HFF-Myc (cell line): ENCODE measurements at regions not wholly inside any gene's neighbourhood (a gene's known extent, or its start where the extent isn't known, plus 50 kb on each side); places are given as distances from the start of the nearest gene placed in this dataset.

ENCODE experiments used
- DNase-seq: peaks from one replicate; pipeline ENCODE4 v3.0.0-alpha.2; 2011; ENCODE audit warnings: low read depth; ENCODE audit errors: extremely low read depth
- H3K4me3 ChIP-seq: replicated peaks from 2 replicates; pipeline ENCODE4 v1.5.1; 2011; ENCODE audit warnings: low read depth, mild to moderate bottlenecking, control low read depth, low read length
- TF ChIP-seq, protein P1 (sequence below): IDR thresholded peaks from 2 replicates; pipeline ENCODE4 v1.5.1; 2012; ENCODE audit warnings: mild to moderate bottlenecking, low read depth, low read length, control low read depth; ENCODE audit errors: missing control alignments

DNA sequence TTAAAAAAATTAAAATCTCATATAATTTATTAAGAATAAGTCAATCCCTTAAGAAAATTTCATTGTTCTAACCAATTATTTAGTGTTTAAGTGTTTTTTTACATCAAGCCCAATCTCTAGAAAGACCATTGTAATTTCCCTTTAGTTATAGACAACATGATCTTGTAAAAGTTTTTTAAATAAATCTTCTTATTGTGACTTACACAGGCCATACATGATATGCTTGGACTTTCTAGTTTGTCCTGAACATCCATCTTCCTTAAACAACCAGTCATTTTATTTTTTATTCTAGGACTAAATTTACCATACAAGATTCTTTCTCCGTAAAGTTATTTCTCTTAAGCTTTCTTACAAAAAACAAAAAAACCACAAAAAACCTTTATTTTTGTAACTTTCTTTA, 126.5 kb upstream of the MAST4 start:
- DNase-seq: no peak
- TF ChIP-seq, protein P1, sequence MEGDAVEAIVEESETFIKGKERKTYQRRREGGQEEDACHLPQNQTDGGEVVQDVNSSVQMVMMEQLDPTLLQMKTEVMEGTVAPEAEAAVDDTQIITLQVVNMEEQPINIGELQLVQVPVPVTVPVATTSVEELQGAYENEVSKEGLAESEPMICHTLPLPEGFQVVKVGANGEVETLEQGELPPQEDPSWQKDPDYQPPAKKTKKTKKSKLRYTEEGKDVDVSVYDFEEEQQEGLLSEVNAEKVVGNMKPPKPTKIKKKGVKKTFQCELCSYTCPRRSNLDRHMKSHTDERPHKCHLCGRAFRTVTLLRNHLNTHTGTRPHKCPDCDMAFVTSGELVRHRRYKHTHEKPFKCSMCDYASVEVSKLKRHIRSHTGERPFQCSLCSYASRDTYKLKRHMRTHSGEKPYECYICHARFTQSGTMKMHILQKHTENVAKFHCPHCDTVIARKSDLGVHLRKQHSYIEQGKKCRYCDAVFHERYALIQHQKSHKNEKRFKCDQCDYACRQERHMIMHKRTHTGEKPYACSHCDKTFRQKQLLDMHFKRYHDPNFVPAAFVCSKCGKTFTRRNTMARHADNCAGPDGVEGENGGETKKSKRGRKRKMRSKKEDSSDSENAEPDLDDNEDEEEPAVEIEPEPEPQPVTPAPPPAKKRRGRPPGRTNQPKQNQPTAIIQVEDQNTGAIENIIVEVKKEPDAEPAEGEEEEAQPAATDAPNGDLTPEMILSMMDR: no peak
- H3K4me3 ChIP-seq: no peak overlapping the region

GRCh38 chr5:66472010-66472409, 124.2 kb upstream of the MAST4 start:
- DNase-seq: no peak
- H3K4me3 ChIP-seq: no peak overlapping the region
- TF ChIP-seq, protein P1: no peak

DNA sequence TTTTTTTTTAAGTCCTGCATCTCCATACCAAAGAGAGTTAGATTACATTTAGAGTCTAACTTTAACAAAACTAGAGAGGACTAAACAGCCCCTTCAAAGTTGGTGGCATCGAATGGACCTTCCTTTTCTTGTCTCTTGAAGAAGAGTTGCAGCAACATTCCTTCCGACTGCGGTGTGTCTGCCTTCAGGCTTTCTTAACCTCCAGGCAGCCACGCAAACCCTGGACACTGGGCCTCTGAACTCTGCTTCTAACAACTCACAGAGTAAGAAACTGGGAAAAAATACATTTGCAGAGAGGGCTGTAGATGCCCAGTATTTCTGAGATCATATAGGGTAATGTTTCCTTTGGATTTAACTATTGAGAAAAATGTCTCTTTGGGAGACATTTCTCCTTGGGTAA, 120.5 kb upstream of the MAST4 start:
- TF ChIP-seq, protein P1: no peak
- no peak overlapping the region for H3K4me3 ChIP-seq
- no peak for DNase-seq

DNA sequence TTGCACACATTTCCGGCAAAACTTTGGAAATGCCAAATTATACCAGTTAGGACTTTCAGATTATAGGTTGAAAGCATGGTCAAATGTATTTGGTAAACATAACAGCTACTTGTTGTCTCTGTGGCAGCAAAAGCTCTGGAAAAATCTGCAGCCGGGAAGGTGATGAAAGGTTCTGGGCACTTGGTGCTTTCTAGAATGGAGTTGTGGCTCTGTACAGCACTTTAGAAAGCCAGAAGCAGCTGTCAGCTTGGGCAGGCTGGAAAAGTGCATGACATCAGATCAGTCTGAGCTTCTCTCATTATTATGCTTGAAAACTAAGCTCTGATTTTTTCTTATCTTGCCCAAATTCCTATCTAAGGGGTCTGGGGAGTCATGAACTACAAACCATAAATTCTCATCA, 118.6 kb upstream of the MAST4 start:
- TF ChIP-seq, protein P1: no peak
- no peak overlapping the region for H3K4me3 ChIP-seq

GRCh38 chr5:66494437-66494836, 101.8 kb upstream of the MAST4 start:
- TF ChIP-seq, protein P1: peak; percentile 30
- no peak overlapping the region for H3K4me3 ChIP-seq
- no peak for DNase-seq

More for the DNA sequence above, 118.6 kb upstream of the MAST4 start:
- no peak for DNase-seq

GRCh38 chr5:66498791-66499207, 97.4 kb upstream of the MAST4 start:
- no peak overlapping the region for H3K4me3 ChIP-seq
- peak; percentile 3 for DNase-seq
- TF ChIP-seq, protein P1: peak; percentile 23

- TF ChIP-seq, protein P1: no peak
- H3K4me3 ChIP-seq: no peak overlapping the region
- DNase-seq: no peak
Observed at GRCh38 chr5:66503203-66503789, 92.9 kb upstream of the MAST4 start.
